ENCODE measurements at regions not wholly inside any gene's neighbourhood (a gene's known extent, or its start where the extent isn't known, plus 50 kb on each side); places are given as distances from the start of the nearest gene placed in this dataset.

- no peaks in the 10 kb centered on the region for H3F3A ChIP-seq (replicated peaks; ENCODE audit: low read depth)
- Mint-ChIP-seq H3K4me1 (peaks cover 3% of the 10 kb centered on the region; the same call in 2 of the 3 replicates), H3K36me3 (ENCODE audit: low read depth) (no peaks in the 10 kb centered on the region), H3K27me3 (ENCODE audit: insufficient read depth, low read depth, poor library complexity) (peaks cover 2% of the 10 kb centered on the region), H3K9me3 (no peaks in the 10 kb centered on the region; the same call in 2 of the 3 replicates), H3K27ac (no peak overlapping the region), H3K4me3 (no peak overlapping the region)
- no peak for TF ChIP-seq ZNF331 (CRISPR knock-in tag; IDR thresholded peaks at IDR 0.05; ENCODE audit: low read depth)
- TF ChIP-seq ZNF462 (CRISPR knock-in tag; IDR thresholded peaks at IDR 0.05), result no peak
- TF ChIP-seq, protein P1, sequence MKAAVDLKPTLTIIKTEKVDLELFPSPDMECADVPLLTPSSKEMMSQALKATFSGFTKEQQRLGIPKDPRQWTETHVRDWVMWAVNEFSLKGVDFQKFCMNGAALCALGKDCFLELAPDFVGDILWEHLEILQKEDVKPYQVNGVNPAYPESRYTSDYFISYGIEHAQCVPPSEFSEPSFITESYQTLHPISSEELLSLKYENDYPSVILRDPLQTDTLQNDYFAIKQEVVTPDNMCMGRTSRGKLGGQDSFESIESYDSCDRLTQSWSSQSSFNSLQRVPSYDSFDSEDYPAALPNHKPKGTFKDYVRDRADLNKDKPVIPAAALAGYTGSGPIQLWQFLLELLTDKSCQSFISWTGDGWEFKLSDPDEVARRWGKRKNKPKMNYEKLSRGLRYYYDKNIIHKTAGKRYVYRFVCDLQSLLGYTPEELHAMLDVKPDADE (IDR thresholded peaks at IDR 0.05), result no peak
- TF ChIP-seq EZH2phosphoT487 (IDR thresholded peaks at IDR 0.05; ENCODE audit: unreplicated experiment), result no peak
- TF ChIP-seq, protein P2, sequence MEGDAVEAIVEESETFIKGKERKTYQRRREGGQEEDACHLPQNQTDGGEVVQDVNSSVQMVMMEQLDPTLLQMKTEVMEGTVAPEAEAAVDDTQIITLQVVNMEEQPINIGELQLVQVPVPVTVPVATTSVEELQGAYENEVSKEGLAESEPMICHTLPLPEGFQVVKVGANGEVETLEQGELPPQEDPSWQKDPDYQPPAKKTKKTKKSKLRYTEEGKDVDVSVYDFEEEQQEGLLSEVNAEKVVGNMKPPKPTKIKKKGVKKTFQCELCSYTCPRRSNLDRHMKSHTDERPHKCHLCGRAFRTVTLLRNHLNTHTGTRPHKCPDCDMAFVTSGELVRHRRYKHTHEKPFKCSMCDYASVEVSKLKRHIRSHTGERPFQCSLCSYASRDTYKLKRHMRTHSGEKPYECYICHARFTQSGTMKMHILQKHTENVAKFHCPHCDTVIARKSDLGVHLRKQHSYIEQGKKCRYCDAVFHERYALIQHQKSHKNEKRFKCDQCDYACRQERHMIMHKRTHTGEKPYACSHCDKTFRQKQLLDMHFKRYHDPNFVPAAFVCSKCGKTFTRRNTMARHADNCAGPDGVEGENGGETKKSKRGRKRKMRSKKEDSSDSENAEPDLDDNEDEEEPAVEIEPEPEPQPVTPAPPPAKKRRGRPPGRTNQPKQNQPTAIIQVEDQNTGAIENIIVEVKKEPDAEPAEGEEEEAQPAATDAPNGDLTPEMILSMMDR (conservative IDR thresholded peaks at IDR 0.05; ENCODE audit: low read depth in 2 of 2), result no peak
- TF ChIP-seq ZNF114 (CRISPR knock-in tag; IDR thresholded peaks at IDR 0.05), result no peak
- H3K27ac ChIP-seq (ENCODE audit: low read depth), result no peak overlapping the region
- H4K20me1 ChIP-seq (replicated peaks; ENCODE audit: insufficient read depth), result no peaks in the 10 kb centered on the region
- no peak overlapping the region for H3K4me3 ChIP-seq
- H3K9me2 ChIP-seq (ENCODE audit: insufficient read depth), result no peaks in the 10 kb centered on the region
- DNase-seq (ENCODE audit: low spot score) (no peak), ATAC-seq (no peak)
- no peaks in the 10 kb centered on the region for H3K27me3 ChIP-seq (ENCODE audit: insufficient read depth)
- no peaks in the 10 kb centered on the region for H3K79me2 ChIP-seq (replicated peaks; ENCODE audit: insufficient read depth)
- no peak overlapping the region for H3K4me2 ChIP-seq
- no peaks in the 10 kb centered on the region for H3K4me1 ChIP-seq (ENCODE audit: insufficient read depth)
- H3K36me3 ChIP-seq (ENCODE audit: insufficient read depth), result no peaks in the 10 kb centered on the region
- no peak overlapping the region for H2AFZ ChIP-seq
These were observed 132.4 kb upstream of the LIMCH1 start for GRCh38 chr4:41405464-41406112.
